EH (cell line): ENCODE measurements at regions not wholly inside any gene's neighbourhood (a gene's known extent, or its start where the extent isn't known, plus 50 kb on each side); places are given as distances from the start of the nearest gene placed in this dataset.

Experiments
- DNase-seq: peaks from one replicate; pipeline ENCODE4 v3.0.0-alpha.2; 2015; ENCODE audit warnings: low read depth

DNA sequence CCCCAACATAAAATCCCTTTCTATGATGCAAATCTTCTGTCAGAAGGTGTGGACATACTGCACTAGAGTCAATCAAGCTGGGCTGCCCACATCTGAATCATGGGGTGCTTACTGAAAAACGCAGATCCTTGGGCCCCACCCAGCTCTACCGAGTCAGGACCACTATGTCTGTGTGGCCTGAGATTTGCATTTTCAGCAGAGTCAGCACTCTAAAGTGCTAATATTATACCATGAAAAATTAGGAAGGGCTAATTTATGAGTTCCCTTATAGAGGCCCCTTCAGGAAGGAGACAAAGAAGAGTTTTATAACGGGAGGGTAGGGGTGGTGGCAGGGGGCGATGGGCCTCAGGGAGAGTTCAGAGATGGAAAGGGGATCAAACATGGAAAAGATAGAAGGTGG, 163.3 kb upstream of the NABP1 start:
- DNase-seq, result no peak

DNA sequence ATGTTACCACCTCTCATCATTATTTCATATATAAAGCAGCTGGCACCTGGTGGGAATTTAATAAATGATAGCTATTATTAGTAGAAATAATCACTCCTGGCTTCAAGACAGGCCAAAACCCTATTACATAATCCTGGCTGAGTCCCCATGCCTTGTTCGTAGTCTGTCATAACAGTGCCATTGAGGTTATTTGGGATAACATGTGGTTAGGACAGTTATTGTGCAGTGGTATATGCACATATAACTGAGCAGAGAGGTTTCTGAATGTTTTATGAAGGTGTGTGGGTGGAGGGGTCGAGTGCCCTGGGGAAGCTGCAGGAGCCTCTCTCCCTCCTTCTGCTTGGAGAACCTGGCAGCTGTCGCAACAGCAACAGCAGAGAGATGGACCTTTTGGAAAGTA, 162.4 kb upstream of the NABP1 start:
- DNase-seq, result no peak

DNA sequence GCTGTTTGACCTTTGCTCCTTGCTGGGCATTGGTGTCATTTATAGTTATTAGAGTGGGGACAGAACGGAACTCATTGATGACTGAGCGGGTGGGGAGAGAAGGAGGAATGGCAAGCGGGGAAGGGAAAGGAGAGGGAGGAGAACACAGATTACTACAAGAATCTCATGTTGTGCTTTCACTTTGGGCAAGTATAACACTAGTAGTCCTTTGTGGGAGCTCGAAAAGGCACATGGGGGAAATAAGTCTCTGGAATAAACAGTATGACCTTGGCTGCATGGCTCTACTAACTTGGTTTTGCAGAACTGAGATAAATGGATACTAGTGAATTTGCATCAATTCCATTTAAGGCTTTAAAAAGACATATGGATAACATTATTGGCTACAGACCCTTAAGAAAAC, 161.7 kb upstream of the NABP1 start:
- DNase-seq, result no peak

DNA sequence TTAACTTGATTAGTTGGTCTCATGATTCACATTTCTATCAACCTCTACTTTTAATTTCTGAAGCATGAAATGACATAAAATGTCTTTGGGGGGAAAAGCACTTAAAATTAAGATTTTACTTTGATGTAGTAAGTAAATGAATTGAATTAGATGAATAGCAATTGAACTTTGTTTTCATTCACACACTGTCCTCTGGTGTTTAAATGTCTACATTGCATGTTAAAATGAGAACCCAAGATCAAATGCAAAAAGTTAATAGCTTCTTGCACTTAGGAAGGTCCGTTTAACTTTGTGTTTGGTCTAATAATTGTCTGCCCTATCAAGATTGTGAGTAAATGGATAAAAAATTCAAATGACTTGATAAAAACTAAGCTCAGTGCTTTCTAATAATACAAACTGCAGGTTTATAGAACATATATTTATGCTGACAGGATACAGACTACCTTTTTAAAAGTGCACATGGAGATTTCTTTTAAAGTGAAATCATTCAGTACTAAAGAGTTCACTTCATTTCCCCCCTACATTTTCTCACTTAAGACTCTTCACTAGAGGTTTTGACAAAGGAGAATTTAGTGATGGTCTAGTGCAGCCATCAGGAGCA, 156.2 kb upstream of the NABP1 start:
- DNase-seq, result peak; percentile 54

DNA sequence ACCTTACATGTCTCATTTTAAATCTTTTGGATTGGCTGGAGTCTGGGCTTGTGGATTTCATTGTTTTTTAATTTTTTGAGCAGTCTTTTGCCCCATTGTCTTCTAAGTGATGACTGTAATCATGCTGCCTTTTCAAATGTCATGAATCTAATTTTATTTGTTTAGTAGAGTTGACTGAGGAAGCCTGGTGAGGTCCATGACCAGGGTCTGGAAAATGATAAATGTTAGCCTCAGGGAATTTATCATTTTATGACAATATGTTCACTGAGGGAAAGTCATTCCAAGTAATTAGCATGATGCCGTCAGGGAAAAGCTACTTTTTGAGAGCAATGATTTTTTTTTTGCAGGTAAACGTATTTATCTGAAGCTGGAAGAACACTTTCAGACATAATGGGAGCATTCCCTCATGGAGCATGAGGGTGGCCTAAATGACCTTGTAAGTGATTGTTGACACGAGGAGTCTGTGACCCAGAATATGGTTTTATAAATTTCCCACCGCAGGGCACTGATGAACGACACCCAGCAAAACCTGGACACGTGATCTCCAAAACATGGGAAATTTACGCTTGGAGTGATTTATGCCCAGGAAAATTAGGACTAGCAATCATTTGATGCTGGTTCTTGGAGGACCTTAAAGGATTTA, 155.3 kb upstream of the NABP1 start:
- DNase-seq, result no peak

DNA sequence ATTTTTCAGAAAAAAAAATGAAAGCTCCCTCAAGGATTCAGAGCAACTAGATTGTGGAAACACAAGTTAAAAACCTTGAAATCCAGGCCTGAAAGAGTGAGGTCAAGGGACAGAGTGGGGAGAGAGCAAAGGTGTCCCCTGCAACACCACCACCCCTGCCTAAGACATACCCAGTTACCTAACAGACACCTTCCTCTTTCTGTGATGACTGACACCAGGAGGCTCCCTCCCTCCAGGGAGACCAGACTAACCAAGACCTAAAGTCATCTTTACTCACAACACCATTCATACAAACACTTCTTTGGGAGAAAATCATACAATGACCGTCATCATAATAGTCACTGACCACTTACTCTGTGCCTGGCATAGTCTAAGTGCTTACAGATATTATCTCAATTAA, 151.8 kb upstream of the NABP1 start:
- DNase-seq, result no peak

DNA sequence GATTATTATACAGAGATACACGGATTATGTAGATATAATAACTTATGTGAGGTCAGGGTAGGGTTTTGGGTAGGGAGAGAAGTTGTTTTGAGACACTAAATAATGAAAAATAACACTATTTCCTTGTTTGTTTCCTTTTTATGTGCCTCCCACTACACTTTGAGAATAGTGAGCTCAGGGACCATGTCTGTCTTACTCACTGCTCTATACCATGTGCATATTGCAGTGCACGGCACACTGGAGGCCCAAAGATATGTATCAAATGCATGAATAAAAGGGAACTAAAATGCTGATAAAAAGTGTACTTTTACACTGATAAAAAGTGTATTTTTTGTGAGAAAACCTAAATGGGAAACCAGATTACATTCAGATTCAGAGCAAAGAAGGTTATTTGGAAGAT, 151.4 kb upstream of the NABP1 start:
- no peak for DNase-seq

DNA sequence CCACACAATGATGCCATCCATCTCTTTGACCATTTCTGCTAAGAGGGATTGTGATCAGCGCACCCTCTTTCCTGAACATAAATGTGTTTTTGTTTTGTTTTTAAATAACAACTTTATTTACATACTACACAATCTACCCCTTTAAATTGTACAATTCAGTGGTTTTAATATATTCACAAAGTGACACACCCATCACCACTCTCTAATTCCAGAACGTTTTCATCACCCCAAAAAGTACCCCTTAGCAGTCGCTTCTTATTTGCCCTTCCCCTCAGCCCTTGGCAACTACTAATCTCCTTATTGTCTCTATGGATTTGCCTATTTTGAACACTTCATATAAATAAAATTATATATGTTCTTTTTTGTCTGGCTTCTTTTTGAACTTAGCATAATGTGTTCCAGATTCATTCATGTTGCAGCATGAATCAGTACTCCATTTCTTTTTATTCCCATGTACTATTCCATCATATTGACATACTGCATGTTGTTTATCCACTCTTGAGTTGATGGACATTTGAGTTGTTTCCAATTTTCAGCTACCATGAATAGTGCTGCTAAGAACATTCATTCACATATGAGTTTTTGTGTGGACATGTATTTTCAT, 150.9 kb upstream of the NABP1 start:
- no peak for DNase-seq

DNA sequence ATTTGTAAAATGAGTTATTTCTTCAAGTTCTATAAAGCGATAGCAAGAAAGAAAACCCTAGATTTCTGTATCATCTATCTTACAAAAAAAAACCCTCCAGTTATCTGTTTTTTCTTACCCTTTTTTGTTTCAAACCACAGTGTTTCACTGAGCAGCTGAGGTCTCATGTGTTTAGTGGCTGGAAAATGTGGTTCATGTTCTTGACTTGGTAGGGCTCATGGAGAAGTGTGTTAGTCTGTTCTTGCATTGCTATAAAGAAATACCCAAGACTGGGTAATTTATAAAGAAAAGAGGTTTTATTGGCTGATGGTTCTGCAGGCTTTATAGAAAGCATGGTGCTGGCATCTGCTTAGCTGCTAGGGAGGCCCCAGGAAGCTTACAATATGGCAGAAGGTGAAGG, 147.3 kb upstream of the NABP1 start:
- no peak for DNase-seq

DNA sequence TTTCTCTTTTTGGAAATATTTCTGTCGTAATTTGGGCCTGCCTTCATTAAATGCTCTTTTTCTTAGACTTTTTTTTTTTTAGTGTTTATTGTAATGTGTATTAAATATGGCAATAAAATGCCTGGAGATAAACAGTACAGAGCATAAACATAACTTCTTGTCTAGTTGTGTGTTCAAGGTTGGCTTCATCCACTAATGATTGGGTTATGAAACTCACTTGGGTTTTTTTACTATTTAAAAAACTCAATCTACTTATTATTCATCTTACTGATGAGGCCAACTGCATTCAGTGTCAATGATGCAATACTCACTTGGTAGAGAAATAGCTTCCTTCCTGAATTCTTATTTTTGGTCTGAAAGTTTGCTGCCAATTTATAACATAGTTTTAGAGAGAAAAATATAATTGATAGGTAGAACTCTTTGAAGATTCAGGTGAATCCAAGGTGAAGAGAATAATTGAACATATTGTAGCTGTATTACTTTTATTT, 144.2 kb upstream of the NABP1 start:
- peak; percentile 12 for DNase-seq

DNA sequence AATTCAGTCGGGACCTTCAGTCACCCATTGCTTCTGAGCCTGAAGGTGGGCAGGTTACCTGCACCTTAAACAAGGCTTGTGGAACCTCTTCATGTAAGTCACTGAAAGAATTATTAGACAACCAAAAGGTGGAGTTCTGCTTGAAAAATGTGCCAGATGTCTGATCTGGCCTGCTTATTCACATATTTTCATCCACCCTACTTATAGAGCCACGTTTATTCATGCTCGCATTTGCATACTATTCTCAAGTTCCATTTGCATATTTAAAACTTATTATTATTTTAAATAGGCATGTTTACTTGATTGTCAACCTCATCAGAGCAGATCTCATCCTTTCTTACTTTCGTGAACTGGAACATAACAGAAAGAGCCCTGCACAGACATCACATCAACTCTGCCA, 140.0 kb upstream of the NABP1 start:
- no peak for DNase-seq

DNA sequence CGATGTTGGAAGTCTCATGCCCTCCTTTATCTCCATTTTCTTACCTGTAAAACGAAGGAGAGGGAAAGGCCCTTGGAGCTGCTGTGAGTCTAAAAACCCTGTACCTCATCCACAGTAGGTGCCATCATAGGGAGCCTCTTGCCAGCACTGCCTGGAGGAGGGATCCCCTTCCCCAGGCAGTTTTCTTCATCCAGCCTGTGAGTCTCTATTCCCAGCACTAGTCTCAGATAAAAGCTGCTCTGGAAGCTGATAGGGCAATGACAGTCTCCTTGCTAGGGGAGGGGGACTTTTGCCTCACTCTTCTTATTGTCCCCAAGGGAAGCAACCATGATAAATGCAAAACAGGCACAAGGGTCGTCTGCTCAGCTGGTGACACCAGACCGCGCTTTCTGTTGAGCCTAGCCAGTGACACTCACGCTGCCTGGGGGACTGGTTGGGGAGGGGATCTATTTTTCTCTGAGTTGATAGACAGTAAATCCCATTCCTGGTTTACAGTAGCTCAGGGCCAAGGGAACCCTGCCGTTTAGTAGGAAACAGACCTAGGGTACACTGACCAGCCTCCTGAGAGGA, 139.5 kb upstream of the NABP1 start:
- DNase-seq, result no peak

DNA sequence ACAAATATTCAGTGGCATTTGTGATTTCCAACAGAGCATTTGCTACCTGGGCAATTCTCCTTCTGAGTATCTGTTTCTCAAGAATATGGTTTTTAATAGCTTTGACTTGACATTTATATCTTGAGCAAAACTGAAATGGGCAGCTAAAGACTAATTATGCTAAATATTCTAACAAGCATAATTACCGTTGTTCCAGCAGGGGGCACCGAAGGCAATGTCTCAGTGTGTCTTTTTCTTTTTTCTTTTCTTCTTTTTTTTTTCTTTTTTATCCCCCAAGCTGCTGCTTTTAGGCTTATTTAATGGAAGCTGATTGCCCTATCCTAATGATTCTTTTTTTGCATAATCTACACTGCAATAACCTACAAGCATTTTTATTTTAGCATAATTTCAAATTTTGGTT, 138.9 kb upstream of the NABP1 start:
- DNase-seq, result peak; percentile 44

DNA sequence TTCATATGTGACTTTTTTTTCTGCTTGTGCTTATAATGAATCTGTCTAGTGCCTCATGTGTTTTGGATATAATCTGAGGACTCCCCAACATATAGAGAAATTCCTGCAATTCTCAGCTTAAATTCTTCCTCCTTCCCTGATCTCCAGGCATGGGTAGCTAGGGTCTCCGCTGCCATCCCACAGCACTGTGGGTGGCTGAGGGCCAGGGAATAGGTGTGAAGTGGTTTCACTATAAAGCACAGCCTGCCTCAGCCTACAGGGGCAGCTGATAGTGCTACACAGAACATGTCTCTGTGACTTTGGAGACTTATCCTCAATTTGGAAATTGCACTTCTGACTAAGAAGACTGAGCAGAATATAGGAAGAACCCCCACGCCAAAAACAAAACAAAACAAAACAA, 137.3 kb upstream of the NABP1 start:
- DNase-seq, result no peak

DNA sequence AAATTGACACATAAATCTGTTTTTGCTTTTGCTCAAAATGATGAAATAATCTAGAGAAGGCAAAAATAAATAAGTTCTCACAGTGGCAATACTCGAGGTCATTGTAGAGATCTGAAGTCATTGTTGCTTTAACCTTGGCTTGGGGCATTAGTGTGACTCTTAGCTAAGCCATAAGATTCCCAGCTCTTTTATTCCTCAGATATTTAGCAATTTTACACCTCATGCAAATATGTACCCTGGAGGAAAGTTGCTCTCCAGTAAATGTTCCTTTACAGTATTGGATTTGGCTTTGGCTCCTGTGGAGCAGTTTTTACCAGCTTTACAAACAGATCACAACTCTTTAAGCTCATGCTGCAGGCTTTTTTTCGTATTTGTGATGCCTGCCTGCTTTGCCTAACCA, 134.2 kb upstream of the NABP1 start:
- peak; percentile 31 for DNase-seq

DNA sequence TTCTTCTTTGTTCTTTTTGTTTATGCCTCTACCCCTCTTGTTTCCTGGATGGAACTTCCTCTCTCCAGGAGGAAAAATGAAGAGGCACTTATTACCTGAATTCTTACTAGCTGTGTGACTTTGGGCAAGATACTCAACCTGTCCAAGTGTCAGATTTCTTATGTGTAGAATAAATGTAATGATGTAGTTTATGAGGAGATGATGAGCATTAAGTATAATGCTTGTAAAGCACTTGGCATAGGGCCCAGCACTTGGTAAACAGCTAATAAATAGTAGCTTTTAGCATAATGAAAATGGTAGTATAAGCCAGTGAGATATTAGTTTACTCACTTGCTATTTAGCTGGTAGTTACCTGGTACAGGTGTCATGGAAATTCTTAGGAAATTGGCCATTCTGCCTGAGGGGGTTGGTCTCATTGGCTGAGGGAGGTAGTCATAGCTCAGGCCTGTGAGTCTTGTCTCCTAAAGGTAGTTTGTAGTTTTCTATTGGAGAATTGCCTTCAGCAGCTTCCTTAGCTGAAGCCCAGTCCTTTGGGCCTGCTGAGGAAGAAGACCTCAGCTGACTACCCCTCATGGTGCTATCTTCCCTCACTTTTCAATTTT, 133.4 kb upstream of the NABP1 start:
- no peak for DNase-seq

DNA sequence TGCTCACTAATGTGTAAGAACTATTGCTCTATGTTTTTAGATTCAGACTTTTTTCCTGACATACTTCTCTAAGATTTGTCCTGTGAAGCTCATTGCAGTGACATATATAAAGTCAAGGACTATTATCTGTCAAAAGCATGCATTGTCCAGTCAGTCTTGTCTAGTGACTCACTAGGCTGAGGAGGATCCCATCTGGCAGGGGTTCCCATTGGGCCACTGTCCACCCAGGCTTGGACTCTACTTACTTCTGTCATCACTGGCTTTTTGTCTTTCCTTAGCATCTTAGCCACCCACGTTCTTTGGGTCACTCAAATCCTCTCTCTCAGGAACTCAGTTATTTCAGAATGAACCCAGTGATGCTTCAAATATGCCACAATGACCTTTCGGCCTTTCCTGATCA, 132.6 kb upstream of the NABP1 start:
- DNase-seq, result no peak

DNA sequence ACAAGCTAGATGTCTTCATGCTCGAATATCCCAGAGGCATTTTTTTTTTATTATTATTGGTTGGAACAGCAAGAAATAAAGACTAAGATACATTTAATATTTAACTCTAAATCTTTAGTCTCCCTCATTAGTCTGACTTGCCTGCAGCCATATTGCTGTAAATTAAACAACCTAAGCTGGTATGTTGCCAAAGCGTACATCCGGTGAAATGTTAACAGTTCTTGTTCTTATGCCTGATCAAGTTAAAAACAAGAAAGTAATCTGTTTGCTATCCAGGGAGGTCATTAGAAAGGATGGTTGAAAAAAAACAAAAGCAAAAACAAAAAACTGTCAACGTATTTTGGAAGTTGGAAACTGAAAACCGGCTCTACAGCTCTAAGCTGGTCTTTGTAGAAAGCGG, 125.9 kb upstream of the NABP1 start:
- DNase-seq, result peak; percentile 55

DNA sequence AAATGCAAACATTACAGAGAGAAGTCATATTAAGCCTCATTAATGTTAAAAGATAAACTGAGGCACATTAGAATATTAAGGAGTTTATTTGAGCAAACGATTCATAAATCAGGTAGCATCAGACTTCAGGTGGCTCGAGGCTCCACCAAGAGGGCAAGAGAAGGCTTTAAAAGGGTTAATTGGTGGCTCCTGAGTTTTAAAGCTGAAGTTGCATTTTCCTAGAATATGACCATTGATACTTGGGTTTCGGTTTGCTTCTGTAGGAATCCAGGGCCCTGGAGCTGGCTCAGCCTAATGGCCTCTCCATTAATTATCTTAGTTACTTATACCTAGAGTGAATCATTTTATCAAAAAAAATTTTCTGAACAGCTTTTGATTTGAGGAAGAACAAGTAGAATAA, 123.7 kb upstream of the NABP1 start:
- DNase-seq, result no peak

DNA sequence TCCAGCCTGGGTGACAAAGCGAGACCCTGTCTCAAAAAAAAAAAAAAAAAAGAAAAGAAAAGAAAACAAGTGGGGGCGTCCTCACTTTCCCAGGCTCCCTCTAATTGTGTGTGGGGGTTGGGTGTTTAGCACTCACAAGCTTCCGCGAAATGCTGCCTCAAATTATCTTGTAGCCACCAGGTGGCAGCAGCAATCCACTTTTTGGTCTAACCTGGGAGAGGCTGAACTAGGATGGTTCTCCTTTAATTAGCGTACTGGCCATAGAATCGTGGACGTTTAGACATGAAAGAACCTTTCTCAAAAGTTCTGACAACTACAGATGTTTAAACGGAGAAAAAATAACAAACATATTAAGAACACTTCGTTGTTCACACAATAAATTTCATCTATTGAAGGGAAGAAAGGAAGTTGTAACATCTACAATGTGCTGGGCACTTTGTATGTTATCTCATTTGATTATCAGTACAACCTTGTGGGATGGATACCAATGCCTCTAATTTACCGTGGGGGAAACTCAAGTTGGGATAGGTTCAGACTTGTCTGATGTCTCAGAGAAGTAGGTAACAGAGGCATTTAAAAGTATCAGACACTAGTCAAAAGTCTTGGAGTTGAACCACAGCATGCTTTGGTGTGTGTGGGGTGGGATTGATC, 122.7 kb upstream of the NABP1 start:
- DNase-seq, result peak; percentile 83

DNA sequence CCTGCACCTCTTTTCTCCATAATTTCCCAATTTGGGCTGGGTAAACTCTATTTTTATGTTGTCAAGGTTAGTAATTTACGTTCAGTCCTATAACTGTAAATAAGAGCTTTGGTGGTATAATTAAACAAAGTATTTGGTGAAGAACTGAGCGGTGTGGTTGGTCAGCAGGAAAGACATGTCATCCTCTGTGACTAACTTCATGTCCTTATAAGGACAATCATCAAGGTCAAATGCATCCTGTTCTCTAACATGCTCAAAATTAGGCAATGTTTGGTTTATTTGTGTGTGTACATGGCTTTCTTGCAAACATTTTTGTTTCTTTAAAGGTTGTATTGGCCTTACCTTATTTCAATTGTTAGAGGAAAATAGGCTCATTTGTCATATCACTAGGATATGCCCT, 121.5 kb upstream of the NABP1 start:
- DNase-seq, result no peak

DNA sequence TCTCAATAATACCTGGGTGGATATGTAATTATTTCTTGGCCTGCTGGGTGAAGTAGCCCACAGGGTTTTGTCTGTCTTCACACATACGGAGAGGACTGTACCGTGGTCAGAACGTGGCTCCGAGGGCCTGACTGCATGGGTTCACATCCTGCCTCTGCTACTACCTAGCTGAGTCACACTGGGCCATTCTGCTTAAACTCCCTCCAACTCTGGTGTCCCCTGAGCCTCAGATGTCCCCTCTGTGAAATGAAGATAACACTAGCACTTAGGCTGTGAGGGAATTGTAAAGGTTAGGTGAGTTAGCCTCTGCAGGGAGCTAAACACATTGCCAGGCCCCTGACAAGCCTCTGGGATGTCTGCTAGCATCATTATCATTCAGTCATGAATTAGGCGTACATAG, 120.1 kb upstream of the NABP1 start:
- no peak for DNase-seq

DNA sequence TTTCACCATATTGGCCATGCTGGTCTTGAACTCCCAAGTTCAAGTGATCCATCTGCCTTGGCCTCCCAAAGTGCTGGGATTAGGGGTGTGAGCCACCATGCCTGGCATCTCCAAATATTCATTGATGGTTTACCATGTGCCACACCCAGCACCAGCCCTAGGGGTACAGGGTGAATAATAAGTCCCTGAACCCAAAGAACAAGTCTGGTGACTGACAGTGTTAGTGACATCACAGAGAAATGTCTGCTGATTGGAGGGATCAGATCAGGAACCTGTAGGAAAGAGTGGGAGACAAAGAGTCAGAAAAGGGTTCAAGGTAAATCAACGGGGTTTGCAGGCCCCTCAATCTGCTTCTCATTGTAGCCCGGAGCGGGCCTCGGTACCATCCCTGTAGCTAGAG, 118.4 kb upstream of the NABP1 start:
- no peak for DNase-seq
